HG03175 (cell line): ENCODE measurements at regions not wholly inside any gene's neighbourhood (a gene's known extent, or its start where the extent isn't known, plus 50 kb on each side); places are given as distances from the start of the nearest gene placed in this dataset.
"Not testable (repeated sequence)": the region's sequence is repeated elsewhere in the genome, so short reads cannot be mapped to it uniquely, and the experiment has no call there.

Experiments
- ATAC-seq: cut with Tn5 transposase; IDR thresholded peaks from one replicate; pipeline ENCODE4 v1.9.1; 2021; ENCODE audit warnings: mild to moderate bottlenecking, moderate library complexity; ENCODE audit not compliant: unreplicated experiment

GRCh38 chr3:161689584-161690298, 193.1 kb downstream of the OTOL1 start:
- no peak for ATAC-seq

- ATAC-seq, result no peak
Measured at GRCh38 chr3:161690299-161690620, 193.7 kb downstream of the OTOL1 start.

GRCh38 chr3:161691677-161692076, 195.1 kb downstream of the OTOL1 start:
- no peak for ATAC-seq

GRCh38 chr3:161694682-161695564, 198.3 kb downstream of the OTOL1 start:
- peak; percentile 85 for ATAC-seq

- ATAC-seq, result no peak
Measured at GRCh38 chr3:161695811-161696210, 199.2 kb downstream of the OTOL1 start.

GRCh38 chr3:161700998-161701397, 204.4 kb downstream of the OTOL1 start:
- ATAC-seq, result peak; percentile 87

GRCh38 chr3:161707253-161707652, 210.6 kb downstream of the OTOL1 start:
- ATAC-seq, result not testable (repeated sequence)

- ATAC-seq, result no peak
Measured at GRCh38 chr3:161713731-161714130, 217.1 kb downstream of the OTOL1 start.

- no peak for ATAC-seq
Measured at GRCh38 chr3:161731968-161732367, 235.4 kb downstream of the OTOL1 start.

- no peak for ATAC-seq
Measured at GRCh38 chr3:161737171-161737570, 240.6 kb downstream of the OTOL1 start.

- ATAC-seq, result no peak
Measured at GRCh38 chr3:161740421-161740820, 243.8 kb downstream of the OTOL1 start.

GRCh38 chr3:161744366-161744765, 247.8 kb downstream of the OTOL1 start:
- no peak for ATAC-seq

GRCh38 chr3:161745741-161746140, 249.1 kb downstream of the OTOL1 start:
- ATAC-seq, result no peak

GRCh38 chr3:161748049-161748448, 251.4 kb downstream of the OTOL1 start:
- no peak for ATAC-seq

- no peak for ATAC-seq
Measured at GRCh38 chr3:161754420-161755053, 257.9 kb downstream of the OTOL1 start.

- ATAC-seq, result no peak
Measured at GRCh38 chr3:161759444-161759843, 262.8 kb downstream of the OTOL1 start.

GRCh38 chr3:161766331-161766730, 269.7 kb downstream of the OTOL1 start:
- ATAC-seq, result no peak

- ATAC-seq, result peak; percentile 86
Measured at GRCh38 chr3:161770484-161771386, 274.1 kb downstream of the OTOL1 start.

GRCh38 chr3:161781381-161781780, 284.8 kb downstream of the OTOL1 start:
- ATAC-seq, result no peak

- ATAC-seq, result no peak
Measured at GRCh38 chr3:161793194-161793930, 296.8 kb downstream of the OTOL1 start.
